Nephron (organoid): ENCODE measurements at regions not wholly inside any gene's neighbourhood (a gene's known extent, or its start where the extent isn't known, plus 50 kb on each side); places are given as distances from the start of the nearest gene placed in this dataset.

ENCODE experiments used
- H3K27ac Mint-ChIP-seq, 3 experiments: 2 replicates each; pipeline ENCODE4 v1.8.0; 2020; ENCODE audit warnings: mixed read lengths in 3 of 3, mild to moderate bottlenecking in 2 of 3, moderate library complexity in 1 of 3
- H3K27me3 Mint-ChIP-seq: 2 replicates; pipeline ENCODE4 v1.8.0; 2021; ENCODE audit warnings: low read depth, mild to moderate bottlenecking, moderate library complexity, mixed read lengths
- H3K36me3 Mint-ChIP-seq: 2 replicates; pipeline ENCODE4 v1.8.0; 2020; ENCODE audit warnings: low read depth, mixed read lengths
- H3K4me1 Mint-ChIP-seq: 2 replicates; pipeline ENCODE4 v1.8.0; 2020; ENCODE audit warnings: mixed read lengths
- H3K4me3 Mint-ChIP-seq, 3 experiments: 2 replicates each; pipeline ENCODE4 v1.8.0; 2020; ENCODE audit warnings: mild to moderate bottlenecking in 3 of 3, mixed read lengths in 3 of 3, moderate library complexity in 2 of 3
- H3K9me3 Mint-ChIP-seq: 2 replicates; pipeline ENCODE4 v1.8.0; 2020; ENCODE audit warnings: mixed read lengths
- TF ChIP-seq, protein P1 (sequence below), 3 experiments: fragments of 200-600 bp; sonication (generic); IDR thresholded peaks; one replicate each; pipeline ENCODE4 v1.5.0; 2021; ENCODE audit warnings: antibody characterized with exemption in 3 of 3; ENCODE audit not compliant: unreplicated experiment in 3 of 3

GRCh38 chr3:190790185-190790584 lies 72.3 kb downstream of the GMNC start:
- TF ChIP-seq, protein P1, sequence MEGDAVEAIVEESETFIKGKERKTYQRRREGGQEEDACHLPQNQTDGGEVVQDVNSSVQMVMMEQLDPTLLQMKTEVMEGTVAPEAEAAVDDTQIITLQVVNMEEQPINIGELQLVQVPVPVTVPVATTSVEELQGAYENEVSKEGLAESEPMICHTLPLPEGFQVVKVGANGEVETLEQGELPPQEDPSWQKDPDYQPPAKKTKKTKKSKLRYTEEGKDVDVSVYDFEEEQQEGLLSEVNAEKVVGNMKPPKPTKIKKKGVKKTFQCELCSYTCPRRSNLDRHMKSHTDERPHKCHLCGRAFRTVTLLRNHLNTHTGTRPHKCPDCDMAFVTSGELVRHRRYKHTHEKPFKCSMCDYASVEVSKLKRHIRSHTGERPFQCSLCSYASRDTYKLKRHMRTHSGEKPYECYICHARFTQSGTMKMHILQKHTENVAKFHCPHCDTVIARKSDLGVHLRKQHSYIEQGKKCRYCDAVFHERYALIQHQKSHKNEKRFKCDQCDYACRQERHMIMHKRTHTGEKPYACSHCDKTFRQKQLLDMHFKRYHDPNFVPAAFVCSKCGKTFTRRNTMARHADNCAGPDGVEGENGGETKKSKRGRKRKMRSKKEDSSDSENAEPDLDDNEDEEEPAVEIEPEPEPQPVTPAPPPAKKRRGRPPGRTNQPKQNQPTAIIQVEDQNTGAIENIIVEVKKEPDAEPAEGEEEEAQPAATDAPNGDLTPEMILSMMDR (IDR thresholded peaks at IDR 0.05; ENCODE audit: unreplicated experiment in 3 of 3) = no peak
- no peak overlapping the region for H3K27ac Mint-ChIP-seq
- H3K4me3 Mint-ChIP-seq = no peak overlapping the region
- H3K36me3 Mint-ChIP-seq = no peaks in the 10 kb centered on the region
- H3K9me3 Mint-ChIP-seq = no peaks in the 10 kb centered on the region
- no peaks in the 10 kb centered on the region for H3K4me1 Mint-ChIP-seq
- no peaks in the 10 kb centered on the region for H3K27me3 Mint-ChIP-seq

DNA sequence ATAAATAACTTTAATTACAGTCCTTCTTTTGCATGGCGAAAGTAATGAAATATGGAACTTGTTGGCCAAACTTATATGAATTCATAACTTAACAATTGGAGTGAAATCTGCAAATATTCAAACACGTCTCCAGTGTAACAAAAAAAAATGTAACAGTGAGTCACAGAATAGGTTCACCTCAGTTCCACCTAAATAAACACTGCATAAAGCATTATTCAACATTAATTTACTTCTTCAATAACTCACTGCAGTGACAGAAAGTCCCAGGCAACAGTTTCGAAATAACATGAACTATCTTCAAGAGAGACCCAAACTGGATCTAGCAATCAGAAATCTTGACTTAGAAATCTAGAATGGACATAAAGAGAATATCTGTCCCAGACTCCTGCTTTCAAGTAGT lies 75.6 kb downstream of the GMNC start:
- Mint-ChIP-seq H3K4me1 (no peaks in the 10 kb centered on the region), H3K36me3 (no peaks in the 10 kb centered on the region), H3K27ac (no peak overlapping the region), H3K27me3 (no peaks in the 10 kb centered on the region), H3K9me3 (no peaks in the 10 kb centered on the region), H3K4me3 (no peak overlapping the region)
- TF ChIP-seq, protein P1 (IDR thresholded peaks at IDR 0.05; ENCODE audit: unreplicated experiment in 3 of 3) = no peak

DNA sequence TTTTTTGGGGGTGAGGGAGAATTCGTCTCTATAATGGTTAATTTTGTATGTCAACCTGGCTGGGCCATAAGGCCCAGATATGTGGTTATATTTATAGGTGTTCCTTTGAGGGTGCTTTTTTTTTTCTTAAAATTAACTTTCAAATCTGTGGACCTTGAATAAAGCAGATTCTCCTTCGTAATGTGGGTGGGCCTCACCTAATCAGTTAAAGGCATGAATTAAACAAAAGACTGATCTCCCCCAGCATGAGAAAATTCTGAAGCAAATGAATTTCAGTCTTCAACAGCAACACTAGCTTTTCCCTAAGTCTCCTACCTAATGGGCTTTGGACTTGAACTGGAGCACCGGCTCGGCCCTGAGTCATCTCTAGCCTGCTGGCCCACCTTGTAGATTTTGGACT lies 77.4 kb downstream of the GMNC start:
- no peaks in the 10 kb centered on the region for H3K9me3 Mint-ChIP-seq
- no peak overlapping the region for H3K27ac Mint-ChIP-seq
- no peaks in the 10 kb centered on the region for H3K4me1 Mint-ChIP-seq
- TF ChIP-seq, protein P1 (IDR thresholded peaks at IDR 0.05; ENCODE audit: unreplicated experiment in 3 of 3) = no peak
- H3K27me3 Mint-ChIP-seq = no peaks in the 10 kb centered on the region
- H3K4me3 Mint-ChIP-seq = no peak overlapping the region
- no peaks in the 10 kb centered on the region for H3K36me3 Mint-ChIP-seq

DNA sequence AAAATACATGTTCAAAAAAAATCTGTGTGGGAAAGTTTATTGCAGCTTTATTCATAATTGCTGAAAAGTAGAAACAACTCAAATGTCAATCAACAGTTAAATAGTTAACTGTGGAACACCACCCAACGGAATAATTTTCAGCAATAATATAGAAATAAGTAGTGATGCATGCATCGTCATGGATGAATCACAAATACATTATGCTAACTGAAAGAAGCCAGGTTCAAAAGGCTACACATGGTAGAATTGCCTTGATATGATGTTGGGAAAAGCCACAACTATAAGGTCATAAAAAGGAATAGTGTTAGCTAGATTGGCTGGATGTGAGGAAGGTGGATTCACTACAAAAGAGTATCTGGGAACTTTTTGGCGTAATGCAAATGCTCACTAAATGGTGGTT lies 82.0 kb downstream of the GMNC start:
- H3K27ac Mint-ChIP-seq = no peak overlapping the region
- no peak overlapping the region for H3K4me3 Mint-ChIP-seq
- TF ChIP-seq, protein P1 (IDR thresholded peaks at IDR 0.05; ENCODE audit: unreplicated experiment in 3 of 3) = no peak
- no peaks in the 10 kb centered on the region for H3K36me3 Mint-ChIP-seq
- H3K27me3 Mint-ChIP-seq = no peaks in the 10 kb centered on the region
- no peaks in the 10 kb centered on the region for H3K9me3 Mint-ChIP-seq
- no peaks in the 10 kb centered on the region for H3K4me1 Mint-ChIP-seq

DNA sequence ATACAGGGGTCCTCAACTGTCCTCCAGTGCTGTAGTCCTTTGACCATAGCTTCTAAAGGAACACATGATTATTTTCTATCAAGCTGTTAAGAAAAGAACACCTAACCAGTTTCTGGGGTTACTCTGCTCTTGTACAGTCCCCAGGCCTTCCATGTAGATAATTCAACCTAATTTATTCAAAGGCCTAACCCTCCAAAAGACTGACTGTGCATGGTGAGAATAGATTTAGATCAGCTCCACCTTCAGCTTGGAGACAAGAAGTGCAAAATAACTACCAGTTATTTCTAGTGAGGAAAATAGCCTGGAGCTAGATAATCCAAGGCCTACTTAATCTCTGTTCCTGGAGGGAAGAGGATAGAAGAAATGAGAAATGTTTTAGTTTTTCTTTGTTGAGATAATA lies 87.9 kb downstream of the GMNC start:
- peaks cover 13% of the 10 kb centered on the region for H3K9me3 Mint-ChIP-seq
- TF ChIP-seq, protein P1 (IDR thresholded peaks at IDR 0.05; ENCODE audit: unreplicated experiment in 3 of 3) = no peak
- no peaks in the 10 kb centered on the region for H3K27me3 Mint-ChIP-seq
- H3K36me3 Mint-ChIP-seq = no peaks in the 10 kb centered on the region
- H3K4me3 Mint-ChIP-seq = no peak overlapping the region
- no peaks in the 10 kb centered on the region for H3K4me1 Mint-ChIP-seq
- H3K27ac Mint-ChIP-seq = no peak overlapping the region

GRCh38 chr3:190773948-190774347 lies 88.5 kb downstream of the GMNC start:
- Mint-ChIP-seq H3K27ac (no peak overlapping the region), H3K4me3 (no peak overlapping the region), H3K4me1 (no peaks in the 10 kb centered on the region), H3K27me3 (no peaks in the 10 kb centered on the region), H3K9me3 (peaks cover 13% of the 10 kb centered on the region), H3K36me3 (no peaks in the 10 kb centered on the region)
- TF ChIP-seq, protein P1 (IDR thresholded peaks at IDR 0.05; ENCODE audit: unreplicated experiment in 3 of 3) = no peak
